ENCODE measurements at regions not wholly inside any gene's neighbourhood (a gene's known extent, or its start where the extent isn't known, plus 50 kb on each side); places are given as distances from the start of the nearest gene placed in this dataset.

- H3K4me3 ChIP-seq (ENCODE audit: low read depth in 1 of 3, low read length in 3 of 3) = no peak overlapping the region
- H3K27me3 ChIP-seq (ENCODE audit: control insufficient read depth in 4 of 4, insufficient read depth in 4 of 4, low read length in 3 of 4) = no peaks in the 10 kb centered on the region
- 73% methylated on average over 6 of the region's 6 CpGs for WGBS
- no peaks in the 10 kb centered on the region for H3K9me3 ChIP-seq (ENCODE audit: control insufficient read depth in 4 of 4, low read length in 3 of 4)
- no peaks in the 10 kb centered on the region for H3K36me3 ChIP-seq (ENCODE audit: control insufficient read depth in 4 of 4, insufficient read depth in 3 of 4, low read depth in 1 of 4, low read length in 3 of 4)
- H3K9ac ChIP-seq (ENCODE audit: low read depth in 1 of 2, low read length in 2 of 2) = no peak overlapping the region
- H3K4me1 ChIP-seq (ENCODE audit: control insufficient read depth in 4 of 4, insufficient read depth in 4 of 4, low read length in 3 of 4) = no peaks in the 10 kb centered on the region
- TF ChIP-seq ZBTB33 (IDR thresholded peaks at IDR 0.05) (no peak), CTCF (IDR thresholded peaks at IDR 0.05; ENCODE audit: low read depth, low read length, missing input control) (no peak), ATF3 (IDR thresholded peaks at IDR 0.05) (no peak), HNF4G (IDR thresholded peaks at IDR 0.05) (no peak), NR2F2 (IDR thresholded peaks at IDR 0.05) (no peak), RXRA (IDR thresholded peaks at IDR 0.05) (no peak), HNF4A (conservative IDR thresholded peaks at IDR 0.05) (no peak), RAD21 (IDR thresholded peaks at IDR 0.05) (no peak), GABPA (IDR thresholded peaks at IDR 0.05 in 1 of 2, conservative IDR thresholded peaks at IDR 0.05 in 1 of 2) (no peak), JUND (IDR thresholded peaks at IDR 0.05) (no peak), REST (IDR thresholded peaks at IDR 0.05) (no peak)
- H3K27ac ChIP-seq (ENCODE audit: low read depth in 1 of 2, low read length in 2 of 2) = no peak overlapping the region
- DNase-seq (ENCODE audit: low spot score) = no peak
These were observed 304.9 kb downstream of the DSEL start for GRCh38 chr18:67211646-67212045.

GRCh38 chr18:67200665-67201064, 315.9 kb downstream of the DSEL start:
- DNase-seq (ENCODE audit: low spot score) = no peak
- no peaks in the 10 kb centered on the region for H3K9me3 ChIP-seq (ENCODE audit: control insufficient read depth in 4 of 4, low read length in 3 of 4)
- TF ChIP-seq RAD21 (IDR thresholded peaks at IDR 0.05) (no peak), ZBTB33 (IDR thresholded peaks at IDR 0.05) (no peak), JUND (IDR thresholded peaks at IDR 0.05) (no peak), HNF4G (IDR thresholded peaks at IDR 0.05) (no peak), MAX (IDR thresholded peaks at IDR 0.05) (no peak)
- WGBS = 63% methylated on average over 8 of the region's 8 CpGs
- peaks cover 0 to 5% (median 0%) of the 10 kb centered on the region in 4 donors for H3K27me3 ChIP-seq (ENCODE audit: control insufficient read depth in 4 of 4, insufficient read depth in 4 of 4, low read length in 3 of 4)
- H3K27ac ChIP-seq (ENCODE audit: low read depth in 1 of 2, low read length in 2 of 2) = no peak overlapping the region
- no peak overlapping the region for H3K4me3 ChIP-seq (ENCODE audit: low read depth in 1 of 3, low read length in 3 of 3)
- H3K9ac ChIP-seq (ENCODE audit: low read depth in 1 of 2, low read length in 2 of 2) = no peak overlapping the region
- H3K36me3 ChIP-seq (ENCODE audit: control insufficient read depth in 4 of 4, insufficient read depth in 3 of 4, low read depth in 1 of 4, low read length in 3 of 4) = no peaks in the 10 kb centered on the region
- peaks cover 0 to 7% (median 3%) of the 10 kb centered on the region in 4 donors for H3K4me1 ChIP-seq (ENCODE audit: control insufficient read depth in 4 of 4, insufficient read depth in 4 of 4, low read length in 3 of 4)

Measured in liver (tissue), 8 donors.